ENCODE measurements at regions not wholly inside any gene's neighbourhood (a gene's known extent, or its start where the extent isn't known, plus 50 kb on each side); places are given as distances from the start of the nearest gene placed in this dataset.

DNA sequence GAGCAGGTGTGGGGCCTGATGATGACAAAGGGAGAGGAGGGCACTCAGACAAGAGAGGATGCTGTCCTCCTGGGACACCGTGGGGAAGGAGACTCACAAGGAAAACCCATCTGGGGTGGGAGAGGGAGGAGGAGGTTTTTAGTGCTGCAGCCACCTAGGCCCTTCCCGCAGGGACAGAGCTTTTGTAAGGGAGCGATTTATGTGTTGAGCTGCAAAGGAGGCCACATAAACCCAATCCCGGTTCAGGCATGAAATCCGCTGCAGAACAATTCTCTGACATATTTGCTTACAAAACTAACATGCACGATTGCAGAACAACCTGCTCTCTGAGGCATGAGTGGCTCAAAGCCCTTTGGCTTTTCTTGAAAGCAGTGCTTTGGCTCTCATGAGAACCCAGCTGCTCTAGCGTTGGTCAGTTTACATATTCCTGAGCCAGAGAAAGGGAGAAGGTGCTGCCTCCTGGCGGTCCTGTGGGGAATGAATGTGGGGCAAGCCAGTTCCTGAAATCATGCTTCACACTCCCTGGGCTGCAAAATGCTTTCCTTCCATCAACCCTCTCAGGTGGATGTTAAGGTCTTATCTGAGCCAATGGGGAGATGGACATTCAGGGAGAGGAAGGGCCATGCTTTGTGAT lies 122.4 kb upstream of the NLRP1 start:
- POLR2A ChIA-PET = no interaction called here

GRCh38 chr17:5707482-5707881 lies 123.2 kb upstream of the NLRP1 start:
- Mint-ChIP-seq H3K9me3 (peaks cover 18% of the 10 kb centered on the region), H3K27ac (no peak overlapping the region), H3K36me3 (peaks cover 6% of the 10 kb centered on the region), H3K4me3 (no peak overlapping the region), H3K27me3 (ENCODE audit: low read depth) (no peaks in the 10 kb centered on the region), H3K4me1 (peaks cover 25% of the 10 kb centered on the region)
- ATAC-seq (no peak), DNase-seq (ENCODE audit: low spot score) (no peak)
- ChIA-PET CTCF (interaction anchor here (0.6 to 4.0 kb wide), 6 partner anchors 14 to 385 kb away, joined by 4 to 51 read pairs (median 16); no protein-coding TSS in a partner anchor), POLR2A (no interaction called here)
- TF ChIP-seq JAZF1 (CRISPR knock-in tag; IDR thresholded peaks at IDR 0.05) (no peak), TEAD1 (CRISPR knock-in tag; IDR thresholded peaks at IDR 0.05) (no peak), GTF2I (CRISPR knock-in tag; conservative IDR thresholded peaks at IDR 0.05) (no peak), FOXJ3 (CRISPR knock-in tag; IDR thresholded peaks at IDR 0.05; ENCODE audit: borderline replicate concordance) (no peak), CTCF (IDR thresholded peaks at IDR 0.05) (no peak), ZNF671 (CRISPR knock-in tag; IDR thresholded peaks at IDR 0.05) (no peak), TP53 (CRISPR knock-in tag; IDR thresholded peaks at IDR 0.05) (no peak), NFATC4 (CRISPR knock-in tag; IDR thresholded peaks at IDR 0.05) (no peak)

More for the DNA sequence above, 122.4 kb upstream of the NLRP1 start:
- H3K9me3 Mint-ChIP-seq = peaks cover 23% of the 10 kb centered on the region
- peak; percentile 82 for ATAC-seq
- H3K27me3 Mint-ChIP-seq (ENCODE audit: low read depth) = no peaks in the 10 kb centered on the region
- CTCF ChIA-PET = interaction anchor here (0.5 to 4.0 kb wide), 52 partner anchors 8 to 729 kb away, joined by 3 to 51 read pairs (median 5); partner anchors contain the start of gene NLRP1
- H3K36me3 Mint-ChIP-seq = peaks cover 10% of the 10 kb centered on the region
- TF ChIP-seq ETV6 (CRISPR knock-in tag; IDR thresholded peaks at IDR 0.05) (peak; percentile 55; the same call in 1 of the 2 replicates), NR3C1 (CRISPR knock-in tag; conservative IDR thresholded peaks at IDR 0.05; ENCODE audit: low read depth) (no peak), CTCF (IDR thresholded peaks at IDR 0.05) (peak; percentile 79), ZNF512 (CRISPR knock-in tag; IDR thresholded peaks at IDR 0.05; ENCODE audit: borderline replicate concordance) (no peak), ATF3 (CRISPR knock-in tag; conservative IDR thresholded peaks at IDR 0.05) (no peak)
- TF ChIP-seq, protein P1, sequence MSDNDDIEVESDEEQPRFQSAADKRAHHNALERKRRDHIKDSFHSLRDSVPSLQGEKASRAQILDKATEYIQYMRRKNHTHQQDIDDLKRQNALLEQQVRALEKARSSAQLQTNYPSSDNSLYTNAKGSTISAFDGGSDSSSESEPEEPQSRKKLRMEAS (CRISPR knock-in tag; IDR thresholded peaks at IDR 0.05) = 0 out of 2 replicates have a peak, but pooled peaks have one; percentile 20
- H3K4me1 Mint-ChIP-seq = peaks cover 29% of the 10 kb centered on the region
- H3K4me3 Mint-ChIP-seq = no peak overlapping the region
- peak; percentile 86 for DNase-seq (ENCODE audit: low spot score)
- no peak overlapping the region for H3K27ac Mint-ChIP-seq

DNA sequence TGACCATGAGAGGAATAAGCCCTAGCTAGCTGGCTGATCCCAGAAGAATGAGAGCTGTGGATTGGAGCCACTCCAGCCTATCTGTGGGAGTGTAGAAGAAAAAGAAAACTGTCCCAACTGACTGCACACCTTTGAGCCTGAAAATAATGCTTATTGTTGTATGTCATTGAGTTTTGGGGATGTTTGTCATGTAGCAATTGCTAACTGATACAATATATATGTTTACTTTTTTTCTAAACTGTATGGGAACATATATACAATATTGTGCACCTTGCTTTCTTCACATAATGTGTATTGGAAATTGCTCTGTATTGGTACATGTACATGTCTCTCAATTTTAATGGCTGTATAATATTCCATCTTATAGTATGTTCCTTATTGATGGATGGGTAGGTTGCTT lies 124.0 kb upstream of the NLRP1 start:
- H3K9me3 Mint-ChIP-seq = peaks cover 10% of the 10 kb centered on the region
- CTCF ChIA-PET = no interaction called here
- no peak for ATAC-seq
- H3K27me3 Mint-ChIP-seq (ENCODE audit: low read depth) = no peaks in the 10 kb centered on the region
- H3K36me3 Mint-ChIP-seq = peaks cover 3% of the 10 kb centered on the region
- POLR2A ChIA-PET = no interaction called here
- H3K27ac Mint-ChIP-seq = no peak overlapping the region
- H3K4me3 Mint-ChIP-seq = no peak overlapping the region
- peaks cover 19% of the 10 kb centered on the region for H3K4me1 Mint-ChIP-seq
- no peak for DNase-seq (ENCODE audit: low spot score)
- no peak for TF ChIP-seq ZNF396 (CRISPR knock-in tag; IDR thresholded peaks at IDR 0.05; ENCODE audit: borderline replicate concordance)
- TF ChIP-seq ATF1 (CRISPR knock-in tag; IDR thresholded peaks at IDR 0.05) = no peak
- TF ChIP-seq FOXP1 (CRISPR knock-in tag; IDR thresholded peaks at IDR 0.05; ENCODE audit: borderline replicate concordance) = no peak
- TF ChIP-seq CDX4 (CRISPR knock-in tag; IDR thresholded peaks at IDR 0.05; ENCODE audit: borderline replicate concordance) = no peak
- TF ChIP-seq MYBL2 (CRISPR knock-in tag; IDR thresholded peaks at IDR 0.05) = no peak
- no peak for TF ChIP-seq E2F1 (CRISPR knock-in tag; IDR thresholded peaks at IDR 0.05)
- TF ChIP-seq, protein P2, sequence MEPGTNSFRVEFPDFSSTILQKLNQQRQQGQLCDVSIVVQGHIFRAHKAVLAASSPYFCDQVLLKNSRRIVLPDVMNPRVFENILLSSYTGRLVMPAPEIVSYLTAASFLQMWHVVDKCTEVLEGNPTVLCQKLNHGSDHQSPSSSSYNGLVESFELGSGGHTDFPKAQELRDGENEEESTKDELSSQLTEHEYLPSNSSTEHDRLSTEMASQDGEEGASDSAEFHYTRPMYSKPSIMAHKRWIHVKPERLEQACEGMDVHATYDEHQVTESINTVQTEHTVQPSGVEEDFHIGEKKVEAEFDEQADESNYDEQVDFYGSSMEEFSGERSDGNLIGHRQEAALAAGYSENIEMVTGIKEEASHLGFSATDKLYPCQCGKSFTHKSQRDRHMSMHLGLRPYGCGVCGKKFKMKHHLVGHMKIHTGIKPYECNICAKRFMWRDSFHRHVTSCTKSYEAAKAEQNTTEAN (CRISPR knock-in tag; IDR thresholded peaks at IDR 0.05) = no peak
